Stimulated activated naive CD8-positive, alpha-beta T cell treated with anti-CD3 and anti-CD28 coated beads, Interleukin-15, Interleukin-2, amounts not matched to agents 100 U/mL and 50 U/mL, for 24 hours (primary cell): ENCODE measurements at regions not wholly inside any gene's neighbourhood (a gene's known extent, or its start where the extent isn't known, plus 50 kb on each side); places are given as distances from the start of the nearest gene placed in this dataset.

Source experiments
- ATAC-seq: fragments of 150-1000 bp; cut with Tn5 transposase; one replicate; pipeline ENCODE4 v1.10.0; 2021
- DNase-seq: peaks from one replicate; pipeline ENCODE4 v3.0.0; 2021

DNA sequence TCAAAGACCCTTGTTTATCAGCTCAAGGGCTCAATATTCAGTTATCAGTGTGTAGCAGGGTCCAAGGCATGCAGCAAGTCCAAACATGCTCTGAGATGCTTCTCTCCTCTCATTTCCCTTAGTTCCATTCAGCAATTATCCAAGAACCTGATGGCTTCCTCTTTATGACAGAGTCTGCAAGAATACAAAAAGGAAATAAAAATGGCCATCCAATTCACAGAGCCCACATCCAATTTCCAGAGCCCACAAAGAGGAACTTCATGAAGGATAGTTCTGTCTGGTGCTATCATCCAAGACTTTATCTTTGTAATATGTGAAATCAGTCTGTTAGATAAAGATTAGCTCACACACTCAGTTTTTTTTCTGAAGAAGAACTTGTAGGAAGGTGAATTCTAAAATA is 217.2 kb downstream of the LACC1 start:
- DNase-seq (no peak), ATAC-seq (no peak)

DNA sequence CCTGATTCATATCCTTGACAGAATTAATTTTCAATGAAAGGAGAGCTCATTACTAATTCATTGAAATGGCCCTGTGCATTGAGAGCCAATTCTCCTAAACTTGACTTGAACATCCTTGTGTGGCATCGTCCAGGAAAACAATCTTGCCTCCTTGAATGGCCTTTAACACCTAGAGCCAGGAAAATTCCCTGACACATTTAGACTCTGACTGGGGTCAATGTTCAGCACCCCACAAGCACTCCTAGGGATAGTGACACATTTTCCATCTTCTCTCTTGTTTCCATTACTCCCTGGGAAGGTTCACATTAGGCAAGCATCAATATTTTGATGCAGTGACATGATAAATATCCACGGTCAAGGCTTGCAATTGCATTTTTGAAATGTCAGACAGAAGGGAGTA is 218.9 kb downstream of the LACC1 start:
- ATAC-seq: no peak
- no peak for DNase-seq

DNA sequence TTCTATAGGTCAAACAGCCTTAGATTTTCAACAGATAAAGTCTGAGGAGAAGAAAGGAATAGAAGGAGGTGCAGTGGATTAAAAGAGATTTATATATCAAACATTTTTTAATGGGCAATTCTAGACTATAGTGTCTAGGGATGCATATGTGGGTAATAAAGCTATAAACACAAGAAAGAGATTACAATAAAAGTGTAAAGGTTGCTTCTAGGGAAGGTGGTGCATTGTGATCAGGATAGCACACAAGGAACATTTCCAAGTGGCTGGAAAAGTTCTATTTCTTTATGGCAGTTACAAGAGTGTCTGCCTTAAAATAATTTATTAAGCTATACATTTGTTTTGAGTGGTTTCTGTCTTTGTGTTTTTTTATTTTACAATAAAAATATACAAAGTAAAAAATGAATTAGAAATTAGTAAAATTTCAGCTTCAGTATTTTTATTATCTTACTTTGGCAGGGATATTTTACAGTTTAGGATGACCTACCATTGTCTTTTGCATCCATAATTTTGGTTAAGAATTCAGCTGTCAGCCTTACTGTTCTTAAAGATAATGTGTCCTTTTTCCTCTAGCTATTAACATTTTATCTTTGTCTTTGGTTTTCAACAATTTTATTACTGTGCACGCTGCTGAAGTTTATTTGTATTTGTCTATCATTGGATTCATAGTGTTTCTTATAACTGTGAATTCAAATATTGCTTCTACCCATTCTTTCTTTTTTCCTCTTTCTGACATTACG is 221.8 kb downstream of the LACC1 start:
- DNase-seq (no peak), ATAC-seq (no peak)

DNA sequence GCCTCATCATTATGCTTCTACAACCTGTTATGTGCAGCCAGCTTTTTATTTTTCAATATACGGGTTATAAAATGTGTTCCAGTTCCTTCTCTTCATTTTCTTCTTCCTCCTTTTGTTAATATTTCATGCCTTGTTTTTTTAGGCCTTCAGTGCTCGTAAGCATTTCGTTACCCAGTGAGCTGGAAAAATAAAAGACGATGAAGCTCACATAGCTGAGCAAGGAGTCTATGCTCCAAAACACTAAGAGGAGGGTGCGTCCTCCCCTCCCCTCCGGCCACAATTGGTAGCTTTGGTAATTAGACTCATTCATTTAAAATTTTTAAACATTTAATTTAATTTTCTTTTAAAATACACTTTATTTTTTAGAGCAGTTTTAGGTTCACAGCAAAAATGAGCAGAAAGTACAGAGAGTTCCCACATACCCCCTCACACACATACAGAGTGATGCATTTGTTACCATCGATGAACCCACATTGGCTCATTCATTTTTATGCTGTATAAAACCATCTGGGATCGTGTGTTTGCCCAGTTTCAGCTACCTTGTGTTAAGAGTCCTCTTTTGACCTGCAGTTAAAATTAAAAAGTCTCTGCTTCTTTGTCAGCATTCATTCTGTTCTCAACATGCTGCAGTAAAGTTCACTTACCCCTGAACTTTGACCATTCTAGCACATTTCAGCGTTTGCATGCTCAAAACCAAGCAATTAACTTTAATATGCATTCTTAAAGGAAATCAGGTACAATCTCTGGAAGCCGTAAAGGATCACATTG is 223.9 kb downstream of the LACC1 start:
- no peak for DNase-seq
- no peak for ATAC-seq

DNA sequence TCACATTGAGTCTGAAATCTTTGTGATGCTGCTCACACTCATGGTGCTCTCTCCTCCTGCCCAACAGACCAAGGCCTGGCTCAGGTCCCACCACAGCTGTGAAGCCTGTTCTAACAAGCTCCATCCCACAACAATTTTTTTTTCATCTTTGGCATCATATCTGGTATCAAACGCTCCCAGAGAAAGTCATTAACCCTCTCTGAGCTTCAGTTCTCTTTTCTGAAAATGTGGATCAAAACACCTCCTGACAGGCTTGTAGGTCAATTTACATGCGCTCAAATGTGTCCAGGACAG is 224.4 kb downstream of the LACC1 start:
- ATAC-seq: no peak
- no peak for DNase-seq

DNA sequence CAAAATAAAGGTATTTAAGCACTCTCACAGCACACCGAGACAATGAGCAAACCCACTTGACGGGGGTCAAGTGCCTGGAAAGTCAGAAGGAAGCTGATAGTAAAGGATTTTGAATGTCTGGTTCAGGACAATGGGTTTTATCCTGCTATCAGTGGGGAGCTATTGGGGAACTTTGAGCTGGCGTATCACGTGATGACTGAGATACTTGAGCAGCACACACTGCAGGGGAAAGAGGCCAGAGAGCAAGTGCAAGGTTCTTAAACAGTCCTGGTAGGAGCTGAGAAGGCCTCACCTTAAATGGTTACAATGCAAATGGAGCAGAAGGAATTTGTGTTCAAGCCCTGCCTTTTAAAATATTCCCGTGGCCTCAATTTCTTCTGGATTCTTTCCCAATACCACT is 225.3 kb downstream of the LACC1 start:
- DNase-seq: no peak
- no peak for ATAC-seq

DNA sequence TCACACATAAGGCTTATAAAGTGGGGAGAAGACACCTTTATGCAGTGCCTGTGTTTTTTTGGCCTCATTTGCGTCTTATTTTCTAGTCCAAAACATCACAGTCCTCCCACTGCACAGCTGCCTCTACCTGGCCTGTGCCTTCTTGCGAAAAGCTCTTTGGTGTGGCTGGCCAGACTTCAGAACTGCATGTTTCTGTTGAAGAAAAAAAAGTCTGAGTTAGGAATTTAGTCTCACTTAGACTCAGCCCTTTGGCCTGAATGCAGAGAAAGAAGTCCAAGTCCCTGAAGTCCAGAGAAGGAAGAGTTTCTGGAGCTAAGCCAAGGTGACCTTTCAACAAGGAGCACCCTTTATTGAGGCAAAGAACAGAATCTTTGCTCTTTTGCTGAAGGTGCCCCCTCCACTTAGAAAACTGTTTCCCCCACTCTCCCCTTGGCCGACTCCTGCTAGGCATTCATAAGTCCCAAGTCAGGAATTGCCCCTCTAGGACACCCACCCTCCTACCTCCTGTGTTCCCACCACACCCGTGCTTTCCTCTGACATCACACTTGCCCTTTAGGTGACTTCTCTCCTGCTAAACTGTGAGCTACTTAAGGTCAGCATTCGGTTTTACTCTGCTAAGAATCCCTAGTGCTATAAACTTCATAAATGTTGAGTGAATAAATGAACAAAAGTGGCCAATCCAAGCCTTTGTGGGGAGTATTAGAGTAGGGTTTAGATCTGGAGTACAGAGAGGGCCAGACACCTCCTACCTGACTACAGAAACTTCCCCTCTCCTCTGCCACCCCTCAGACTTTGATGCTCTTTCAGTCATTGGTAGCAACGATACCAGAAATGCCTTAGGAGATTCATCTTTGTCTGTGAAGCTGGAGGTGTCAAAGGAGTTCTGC is 226.8 kb downstream of the LACC1 start:
- ATAC-seq (peak; percentile 67), DNase-seq (no peak)

DNA sequence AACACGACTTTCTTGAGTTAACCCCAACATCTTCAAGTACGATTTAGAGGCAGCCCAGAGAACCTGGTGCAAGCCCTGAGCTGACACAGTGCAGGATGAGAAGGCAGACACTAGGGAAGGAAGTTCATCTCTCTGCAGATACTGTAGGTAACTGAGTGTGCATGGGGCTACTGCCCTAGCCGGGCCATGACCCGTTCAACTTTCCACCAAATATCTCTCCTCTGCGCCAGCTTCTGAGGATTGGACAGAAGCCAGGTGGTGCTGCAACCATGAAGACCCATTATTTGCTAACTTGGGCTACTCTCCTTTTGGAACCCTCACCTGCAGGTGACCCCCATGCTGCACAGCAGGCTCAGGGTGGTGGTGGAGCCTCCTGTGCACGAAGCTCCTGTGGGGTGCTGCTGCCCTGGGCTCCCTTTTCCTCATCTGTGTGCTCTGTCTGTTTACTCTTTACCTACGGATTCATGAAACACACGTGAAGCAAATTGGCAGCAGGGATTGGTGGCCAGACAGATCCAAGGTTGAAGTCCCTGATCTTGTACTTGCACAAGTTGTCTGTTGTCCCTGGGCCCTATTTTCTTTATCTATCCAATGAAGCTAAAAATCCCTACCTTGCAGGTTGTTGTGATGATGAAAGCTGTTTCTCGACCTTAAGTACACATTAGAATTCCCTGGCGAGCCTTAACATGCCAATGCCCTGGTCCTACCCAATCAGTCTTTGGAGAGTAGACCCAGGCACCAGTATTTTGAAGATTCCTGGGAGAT is 227.8 kb downstream of the LACC1 start:
- DNase-seq (no peak), ATAC-seq (no peak)

DNA sequence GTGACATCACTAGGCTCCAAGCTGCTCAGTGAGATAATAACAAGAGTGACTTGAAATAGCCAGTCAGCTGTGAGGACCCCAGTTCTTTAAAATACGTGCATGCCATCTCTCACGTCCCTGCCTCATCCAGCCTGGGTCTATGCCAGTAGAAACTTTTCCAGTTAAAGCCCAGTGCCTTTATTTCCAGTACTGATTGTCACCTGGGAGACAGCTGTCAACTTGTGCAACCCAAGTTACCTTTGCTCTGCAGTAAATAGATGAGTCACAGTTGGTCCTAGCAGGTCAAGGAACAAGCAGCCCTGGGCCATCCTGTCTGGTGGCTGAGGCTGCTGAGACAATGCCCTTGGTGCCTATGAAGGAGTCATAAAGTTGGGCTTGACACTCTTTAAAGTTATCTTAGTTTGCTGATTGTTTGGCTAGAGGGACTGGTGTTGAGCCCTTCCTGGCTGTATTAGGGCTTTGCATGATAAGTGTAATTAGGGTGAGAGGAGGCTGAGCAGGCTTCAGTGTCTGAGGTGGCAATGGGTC is 228.7 kb downstream of the LACC1 start:
- ATAC-seq: no peak
- no peak for DNase-seq

DNA sequence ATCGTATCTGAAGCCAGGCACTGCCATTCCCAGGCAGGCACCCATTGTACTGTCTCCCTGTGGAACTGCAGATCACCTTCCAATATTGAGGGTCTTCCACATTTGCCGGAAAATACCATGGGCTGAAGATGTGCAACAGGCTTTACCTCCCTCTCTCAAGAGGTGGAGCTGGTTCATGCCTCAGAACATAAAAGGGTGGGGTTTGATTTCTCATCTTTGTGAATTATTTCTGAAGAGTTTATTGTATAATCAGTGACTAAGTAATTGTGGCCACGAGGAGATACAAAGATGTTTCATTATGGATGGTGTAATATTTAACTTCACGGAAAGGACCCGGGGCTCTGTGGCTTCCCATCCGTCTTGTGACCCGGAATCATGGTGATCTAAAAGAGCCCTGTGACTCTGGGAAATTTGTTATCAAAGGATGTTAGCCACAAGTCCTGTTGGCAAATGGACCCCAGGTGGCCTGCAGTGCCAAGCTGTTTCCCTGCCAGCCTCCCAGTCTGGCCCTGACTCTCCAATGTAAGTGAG is 230.5 kb downstream of the LACC1 start:
- no peak for ATAC-seq
- no peak for DNase-seq

DNA sequence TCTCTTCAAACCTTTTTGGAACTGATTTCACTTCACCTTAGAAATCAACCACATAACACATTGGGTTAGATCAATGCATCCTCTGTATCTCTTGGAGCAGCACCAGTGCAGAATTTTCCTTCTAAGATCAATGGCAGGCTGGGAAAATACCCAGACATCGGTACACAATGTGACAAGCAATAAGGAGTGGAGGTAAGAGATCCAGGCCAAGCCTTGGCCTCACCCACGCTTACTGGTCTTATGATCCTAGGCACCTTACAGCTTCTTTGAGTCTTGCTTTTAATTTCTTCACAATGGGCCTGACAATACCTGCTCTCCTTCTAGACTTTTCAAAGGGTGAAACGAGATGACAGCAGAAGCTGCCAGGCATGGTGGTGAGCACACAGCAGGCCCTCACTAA is 232.0 kb downstream of the LACC1 start:
- ATAC-seq (no peak), DNase-seq (no peak)

DNA sequence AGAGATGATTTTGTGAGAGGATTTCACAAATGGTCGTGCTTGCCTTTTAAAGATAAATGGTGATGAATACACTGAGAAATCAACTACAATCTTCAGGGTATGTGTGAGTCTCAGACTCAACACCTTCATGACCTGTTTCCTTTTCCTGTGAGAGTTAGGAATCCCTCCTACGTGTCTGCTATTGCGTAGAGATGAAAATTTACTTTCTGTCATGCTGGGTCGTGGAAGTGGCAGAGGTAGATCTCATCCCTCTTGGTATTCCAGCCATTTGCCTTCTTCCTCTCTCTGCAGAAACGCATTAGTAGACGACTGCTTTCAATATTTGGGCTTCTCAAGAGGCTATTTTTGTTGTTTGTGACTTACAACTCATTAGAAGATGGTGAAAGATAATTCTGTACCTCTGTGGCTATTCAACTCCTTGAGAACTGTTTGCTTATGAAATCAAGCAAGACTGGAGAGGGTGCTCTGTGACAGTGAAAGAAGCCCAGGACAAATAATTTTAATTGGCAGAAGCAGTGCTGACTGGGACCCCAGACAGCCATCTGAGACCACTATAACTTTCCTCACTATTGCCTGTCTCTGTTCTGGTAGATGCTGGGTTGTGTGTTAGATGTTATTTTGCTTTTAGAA is 233.1 kb downstream of the LACC1 start:
- ATAC-seq: no peak
- DNase-seq: no peak

DNA sequence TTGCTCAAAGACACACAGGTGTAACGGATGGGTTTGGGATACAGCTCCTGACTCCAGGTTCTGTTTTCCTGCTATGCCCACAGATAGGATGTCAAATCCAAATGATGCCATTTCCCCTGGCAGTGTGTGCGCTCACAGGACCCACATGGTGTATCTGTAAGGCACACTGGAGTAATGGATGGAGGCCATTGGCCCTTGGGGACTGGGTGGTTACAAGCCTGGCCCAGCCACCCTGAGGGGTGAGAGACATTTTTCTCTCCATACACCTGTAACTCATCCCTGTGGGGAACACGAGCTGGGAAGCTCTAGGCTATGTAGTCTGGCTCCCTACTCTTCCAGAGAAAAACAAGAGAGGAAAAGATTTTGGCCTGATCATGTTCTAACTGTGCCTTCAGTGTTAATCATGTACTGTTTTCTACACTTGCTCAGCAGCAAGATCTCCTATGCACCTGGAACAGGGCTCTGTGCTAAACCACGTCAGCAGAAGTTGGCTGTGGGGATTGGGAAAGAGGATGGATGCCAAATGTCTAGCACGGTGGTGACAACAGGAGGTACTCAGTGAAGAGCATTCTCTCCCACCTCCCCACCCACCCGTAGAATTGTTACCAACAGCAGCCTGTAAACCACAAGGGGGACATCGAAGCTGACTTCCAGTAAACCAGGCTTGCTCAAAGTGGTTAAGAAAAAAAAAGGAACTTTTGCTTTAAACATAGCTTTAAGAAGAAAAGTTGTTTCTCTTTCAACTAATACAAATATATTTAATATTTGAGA is 237.0 kb downstream of the LACC1 start:
- ATAC-seq: no peak
- peak; percentile 8 for DNase-seq

DNA sequence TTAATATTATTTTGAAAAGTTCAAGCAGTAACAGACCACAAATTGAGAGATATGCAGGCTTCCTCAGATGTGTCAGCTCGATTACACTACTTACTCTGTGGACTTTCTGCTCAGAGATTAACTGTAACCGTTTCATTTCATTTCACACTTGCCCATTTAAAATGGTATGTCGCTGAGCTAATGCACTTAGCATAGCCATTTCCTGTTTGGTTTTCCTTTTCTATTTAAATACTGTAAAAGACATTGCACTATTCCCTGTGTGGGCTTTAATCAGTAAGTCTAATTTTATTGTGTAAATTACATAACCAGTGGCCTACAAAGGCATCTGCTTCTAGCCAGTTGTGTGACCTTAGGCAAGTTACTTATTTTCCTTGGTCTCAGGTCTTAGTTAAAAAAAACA is 237.6 kb downstream of the LACC1 start:
- ATAC-seq (peak; percentile 46), DNase-seq (no peak)

DNA sequence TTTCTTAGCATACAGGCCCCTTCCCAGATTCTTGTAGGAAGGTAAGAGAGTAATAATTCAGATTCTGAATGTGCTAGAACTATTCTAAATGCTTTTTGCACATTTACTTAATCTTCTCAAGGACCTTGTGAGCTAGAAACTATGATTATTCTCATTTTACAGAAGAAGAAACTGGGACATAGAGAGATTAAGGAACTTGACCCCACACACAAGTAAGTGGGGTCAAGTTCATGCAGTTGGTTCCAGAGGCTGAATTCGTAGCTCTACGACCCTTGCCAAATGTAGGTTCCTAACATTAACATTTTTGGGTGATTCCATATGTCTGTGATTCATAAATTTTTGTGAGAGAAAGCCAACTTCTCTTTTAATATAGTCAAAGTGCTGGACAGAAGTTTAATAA is 238.1 kb downstream of the LACC1 start:
- DNase-seq (no peak), ATAC-seq (no peak)

DNA sequence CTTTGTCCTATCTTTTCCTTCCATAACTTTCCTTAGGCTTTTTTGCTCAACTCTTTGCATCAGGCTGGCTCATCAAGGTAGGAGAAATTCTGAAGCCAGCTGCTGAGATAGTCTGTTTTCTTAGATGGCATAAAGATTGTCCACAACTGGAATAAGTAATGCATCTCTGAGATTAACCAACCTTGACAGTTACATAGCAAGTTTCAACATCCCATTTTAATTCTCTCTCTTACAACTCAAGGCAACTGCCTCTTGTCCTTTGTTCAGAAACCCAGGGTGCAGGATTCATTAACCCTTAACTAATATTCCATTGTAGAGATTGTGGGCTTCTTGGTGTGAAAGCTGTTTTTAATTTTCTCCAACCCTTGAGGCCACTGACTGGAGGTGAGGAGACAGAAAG is 239.2 kb downstream of the LACC1 start:
- DNase-seq (no peak), ATAC-seq (no peak)

DNA sequence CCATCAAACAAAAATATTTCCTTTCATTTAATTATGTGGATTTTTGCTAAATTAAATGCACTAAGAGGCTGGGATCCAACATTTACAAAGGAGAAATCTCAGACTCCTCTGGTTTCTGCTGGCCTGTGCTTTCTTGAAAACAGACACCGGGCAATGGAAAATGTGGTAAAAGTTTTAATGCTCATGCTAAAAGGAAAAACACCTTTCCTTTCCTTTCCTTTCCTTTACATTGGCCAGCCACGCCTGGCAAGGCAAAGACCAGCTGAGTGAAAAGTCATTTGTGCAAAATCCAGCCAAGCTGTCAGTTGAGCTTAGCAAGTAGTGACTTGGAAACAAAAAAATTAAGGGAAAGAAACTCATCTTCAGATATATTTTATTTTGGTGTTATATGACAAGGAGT is 240.3 kb downstream of the LACC1 start:
- no peak for DNase-seq
- no peak for ATAC-seq

DNA sequence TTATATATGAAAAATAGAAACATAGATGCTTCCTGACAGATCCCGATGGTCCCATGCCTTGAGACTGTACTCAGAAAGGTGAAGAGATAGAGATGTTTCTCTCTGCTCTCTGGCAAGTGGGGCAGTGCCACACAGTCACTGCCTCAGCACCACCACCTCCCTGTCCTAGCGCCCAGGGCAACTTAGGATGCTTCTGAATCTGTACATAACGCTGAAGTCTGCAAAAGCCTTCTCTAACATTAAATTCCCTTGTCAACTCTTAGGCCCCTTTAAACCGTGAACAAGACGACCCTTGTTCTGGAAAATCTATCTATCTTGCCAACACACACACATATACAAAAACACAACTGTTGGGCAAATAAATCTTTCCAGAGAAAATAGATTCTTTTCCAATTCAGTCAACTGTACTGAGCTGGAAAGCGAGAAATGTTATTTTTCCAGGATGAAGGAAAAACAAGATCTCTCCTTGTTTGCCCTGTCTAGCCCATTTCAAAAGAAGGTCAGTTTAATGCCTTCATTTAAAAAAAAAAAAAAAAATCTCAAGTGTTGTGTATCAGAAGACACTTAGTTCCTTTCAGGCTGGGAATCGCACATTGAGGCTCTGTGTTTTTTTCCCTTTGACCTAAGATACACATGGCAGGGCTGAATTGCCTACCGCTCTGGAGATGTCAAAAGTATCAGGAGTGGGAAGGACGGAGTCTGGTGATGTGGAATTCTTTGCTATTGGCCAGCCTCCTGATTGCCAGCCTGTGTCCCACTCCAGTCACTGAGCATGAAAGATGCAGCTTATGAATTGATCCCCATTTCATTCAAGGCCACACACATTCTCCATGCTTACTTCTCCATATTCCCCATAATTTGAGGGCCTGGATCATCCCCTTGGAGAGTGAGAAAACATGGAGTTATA is 241.4 kb downstream of the LACC1 start:
- ATAC-seq (no peak), DNase-seq (no peak)

DNA sequence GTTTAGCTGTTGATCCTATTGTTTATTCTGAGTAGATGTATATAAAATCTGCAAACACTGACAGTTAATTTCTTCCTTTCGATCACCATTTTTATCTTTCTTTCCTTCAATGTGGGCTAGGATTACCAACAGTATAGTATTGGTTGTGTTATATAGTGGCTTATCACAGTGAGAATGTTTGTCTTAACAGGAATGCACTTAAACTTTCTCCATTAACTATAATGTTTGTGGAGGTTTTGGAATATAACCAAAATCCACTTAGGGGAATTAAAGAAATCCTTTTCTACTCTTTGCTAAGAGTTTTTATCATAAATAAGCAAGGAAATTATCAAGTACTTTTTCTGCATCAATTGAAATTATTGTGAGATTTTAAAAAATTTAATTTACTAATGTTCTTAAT is 244.6 kb downstream of the LACC1 start:
- ATAC-seq: no peak
- no peak for DNase-seq
